ENCODE measurements at regions not wholly inside any gene's neighbourhood (a gene's known extent, or its start where the extent isn't known, plus 50 kb on each side); places are given as distances from the start of the nearest gene placed in this dataset.

DNA sequence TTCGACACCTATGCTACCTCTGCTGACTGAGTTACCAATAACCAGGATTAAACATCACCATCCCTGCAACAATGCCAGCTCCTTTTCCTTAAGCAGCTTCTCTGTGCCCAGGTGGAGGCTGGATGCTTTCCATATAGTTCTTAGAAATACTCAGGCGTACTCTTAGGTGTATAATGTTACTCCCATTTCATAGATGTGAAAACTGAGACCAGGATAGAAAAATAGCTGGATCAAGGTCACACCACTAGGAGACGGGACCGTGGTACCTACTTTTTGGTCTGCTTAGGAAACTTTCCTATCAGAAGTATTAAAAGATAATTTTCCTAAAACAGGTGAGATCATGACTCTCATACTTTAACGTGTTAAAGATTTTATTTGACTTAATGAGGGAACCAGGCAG is 141.7 kb upstream of the RPL38 start:
- DNase-seq (ENCODE audit: low read depth) = no peak
- H3K4me1 ChIP-seq (ENCODE audit: control insufficient read depth, insufficient read depth, low read length) = no peaks in the 10 kb centered on the region
- peaks cover 49% of the 10 kb centered on the region for H3K27me3 ChIP-seq (replicated peaks; ENCODE audit: control insufficient read depth, insufficient read depth, low read length)
- no peak overlapping the region for H3K4me3 ChIP-seq (ENCODE audit: low read length)
- H3K9me3 ChIP-seq (ENCODE audit: control insufficient read depth, low read length) = peaks cover 5% of the 10 kb centered on the region
- H3K36me3 ChIP-seq (ENCODE audit: control insufficient read depth, insufficient read depth, low read length, severe bottlenecking) = no peaks in the 10 kb centered on the region
- H3K9ac ChIP-seq (ENCODE audit: low read length) = no peak overlapping the region

- no peak overlapping the region for H3K9ac ChIP-seq (ENCODE audit: low read length)
- DNase-seq (ENCODE audit: low read depth) = no peak
- peaks cover 48% of the 10 kb centered on the region for H3K27me3 ChIP-seq (replicated peaks; ENCODE audit: control insufficient read depth, insufficient read depth, low read length)
- H3K36me3 ChIP-seq (ENCODE audit: control insufficient read depth, insufficient read depth, low read length, severe bottlenecking) = no peaks in the 10 kb centered on the region
- H3K9me3 ChIP-seq (ENCODE audit: control insufficient read depth, low read length) = peaks cover under 1% of the 10 kb centered on the region
- no peak overlapping the region for H3K4me3 ChIP-seq (ENCODE audit: low read length)
- no peaks in the 10 kb centered on the region for H3K4me1 ChIP-seq (ENCODE audit: control insufficient read depth, insufficient read depth, low read length)
Measured at GRCh38 chr17:74062234-74062633, 141.2 kb upstream of the RPL38 start.

DNA sequence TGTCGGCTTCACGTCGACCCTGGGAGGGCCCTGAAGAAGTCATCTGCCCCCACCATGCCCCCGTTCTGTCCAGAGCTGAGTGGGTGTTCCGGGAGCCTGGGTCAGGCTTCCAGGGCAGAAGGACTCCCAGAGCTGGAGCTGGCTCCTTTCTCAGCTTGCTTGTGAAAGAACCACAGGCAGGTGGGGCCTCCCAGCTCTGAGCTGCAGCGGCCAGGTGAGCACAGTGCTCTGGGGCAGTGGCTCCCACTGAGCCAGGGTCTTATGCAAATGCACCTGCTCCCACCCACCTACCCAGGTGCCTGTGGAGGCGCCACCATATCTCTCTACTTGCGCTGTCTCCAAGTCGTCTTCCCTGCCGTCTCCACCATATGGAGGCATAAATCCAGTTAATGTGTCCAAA is 140.0 kb upstream of the RPL38 start:
- no peak overlapping the region for H3K4me3 ChIP-seq (ENCODE audit: low read length)
- H3K4me1 ChIP-seq (ENCODE audit: control insufficient read depth, insufficient read depth, low read length) = no peaks in the 10 kb centered on the region
- H3K27me3 ChIP-seq (replicated peaks; ENCODE audit: control insufficient read depth, insufficient read depth, low read length) = peaks cover 41% of the 10 kb centered on the region
- no peaks in the 10 kb centered on the region for H3K9me3 ChIP-seq (ENCODE audit: control insufficient read depth, low read length)
- no peaks in the 10 kb centered on the region for H3K36me3 ChIP-seq (ENCODE audit: control insufficient read depth, insufficient read depth, low read length, severe bottlenecking)
- DNase-seq (ENCODE audit: low read depth) = no peak
- no peak overlapping the region for H3K9ac ChIP-seq (ENCODE audit: low read length)

GRCh38 chr17:74070374-74070773 is 133.1 kb upstream of the RPL38 start:
- no peak for DNase-seq (ENCODE audit: low read depth)
- Histone ChIP-seq H3K27me3 (replicated peaks; ENCODE audit: control insufficient read depth, insufficient read depth, low read length) (peaks cover 9% of the 10 kb centered on the region), H3K36me3 (ENCODE audit: control insufficient read depth, insufficient read depth, low read length, severe bottlenecking) (no peaks in the 10 kb centered on the region), H3K9me3 (ENCODE audit: control insufficient read depth, low read length) (peaks cover 26% of the 10 kb centered on the region), H3K9ac (ENCODE audit: low read length) (no peak overlapping the region), H3K4me3 (ENCODE audit: low read length) (no peak overlapping the region), H3K4me1 (ENCODE audit: control insufficient read depth, insufficient read depth, low read length) (no peaks in the 10 kb centered on the region)

GRCh38 chr17:74070998-74071679 is 132.3 kb upstream of the RPL38 start:
- Histone ChIP-seq H3K4me1 (ENCODE audit: control insufficient read depth, insufficient read depth, low read length) (no peaks in the 10 kb centered on the region), H3K9me3 (ENCODE audit: control insufficient read depth, low read length) (peaks cover 33% of the 10 kb centered on the region), H3K4me3 (ENCODE audit: low read length) (no peak overlapping the region), H3K27me3 (replicated peaks; ENCODE audit: control insufficient read depth, insufficient read depth, low read length) (peaks cover 5% of the 10 kb centered on the region), H3K36me3 (ENCODE audit: control insufficient read depth, insufficient read depth, low read length, severe bottlenecking) (no peaks in the 10 kb centered on the region), H3K9ac (ENCODE audit: low read length) (no peak overlapping the region)
- DNase-seq (ENCODE audit: low read depth) = no peak

GRCh38 chr17:74072340-74072739 is 131.1 kb upstream of the RPL38 start:
- Histone ChIP-seq H3K4me3 (ENCODE audit: low read length) (no peak overlapping the region), H3K4me1 (ENCODE audit: control insufficient read depth, insufficient read depth, low read length) (no peaks in the 10 kb centered on the region), H3K9me3 (ENCODE audit: control insufficient read depth, low read length) (peaks cover 33% of the 10 kb centered on the region), H3K9ac (ENCODE audit: low read length) (no peak overlapping the region), H3K27me3 (replicated peaks; ENCODE audit: control insufficient read depth, insufficient read depth, low read length) (no peaks in the 10 kb centered on the region), H3K36me3 (ENCODE audit: control insufficient read depth, insufficient read depth, low read length, severe bottlenecking) (no peaks in the 10 kb centered on the region)
- DNase-seq (ENCODE audit: low read depth) = no peak

- no peak overlapping the region for H3K4me3 ChIP-seq (ENCODE audit: low read length)
- H3K36me3 ChIP-seq (ENCODE audit: control insufficient read depth, insufficient read depth, low read length, severe bottlenecking) = no peaks in the 10 kb centered on the region
- DNase-seq (ENCODE audit: low read depth) = no peak
- no peak overlapping the region for H3K9ac ChIP-seq (ENCODE audit: low read length)
- peaks cover 26% of the 10 kb centered on the region for H3K9me3 ChIP-seq (ENCODE audit: control insufficient read depth, low read length)
- no peaks in the 10 kb centered on the region for H3K4me1 ChIP-seq (ENCODE audit: control insufficient read depth, insufficient read depth, low read length)
- H3K27me3 ChIP-seq (replicated peaks; ENCODE audit: control insufficient read depth, insufficient read depth, low read length) = peaks cover 13% of the 10 kb centered on the region
Measured at GRCh38 chr17:74076446-74076845, 127.0 kb upstream of the RPL38 start.

DNA sequence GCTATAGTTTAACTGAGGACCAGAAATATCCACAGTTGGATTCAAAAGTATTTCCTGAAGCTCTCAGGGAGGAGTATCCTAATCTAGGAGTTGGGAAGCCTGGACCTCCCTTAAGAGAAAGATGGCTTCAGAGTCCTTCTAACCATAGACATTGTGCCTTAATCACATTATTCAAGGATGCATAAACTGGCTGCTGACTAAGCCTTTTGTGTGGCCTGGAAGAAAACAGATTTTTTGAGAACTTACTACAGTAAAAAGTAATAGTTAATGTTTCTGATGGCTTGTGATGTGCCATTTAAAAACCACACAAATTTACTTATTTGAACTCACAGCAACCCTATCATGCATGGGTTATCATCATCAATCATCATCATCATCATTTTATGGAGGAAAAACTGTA is 126.2 kb upstream of the RPL38 start:
- Histone ChIP-seq H3K9me3 (ENCODE audit: control insufficient read depth, low read length) (peaks cover 26% of the 10 kb centered on the region), H3K4me1 (ENCODE audit: control insufficient read depth, insufficient read depth, low read length) (no peaks in the 10 kb centered on the region), H3K27me3 (replicated peaks; ENCODE audit: control insufficient read depth, insufficient read depth, low read length) (peaks cover 13% of the 10 kb centered on the region), H3K4me3 (ENCODE audit: low read length) (no peak overlapping the region), H3K9ac (ENCODE audit: low read length) (no peak overlapping the region), H3K36me3 (ENCODE audit: control insufficient read depth, insufficient read depth, low read length, severe bottlenecking) (no peaks in the 10 kb centered on the region)
- DNase-seq (ENCODE audit: low read depth) = no peak

GRCh38 chr17:74078363-74078941 is 125.0 kb upstream of the RPL38 start:
- peaks cover 15% of the 10 kb centered on the region for H3K27me3 ChIP-seq (replicated peaks; ENCODE audit: control insufficient read depth, insufficient read depth, low read length)
- H3K4me3 ChIP-seq (ENCODE audit: low read length) = no peak overlapping the region
- H3K9ac ChIP-seq (ENCODE audit: low read length) = no peak overlapping the region
- no peak for DNase-seq (ENCODE audit: low read depth)
- H3K9me3 ChIP-seq (ENCODE audit: control insufficient read depth, low read length) = peaks cover 20% of the 10 kb centered on the region
- H3K4me1 ChIP-seq (ENCODE audit: control insufficient read depth, insufficient read depth, low read length) = no peaks in the 10 kb centered on the region
- no peaks in the 10 kb centered on the region for H3K36me3 ChIP-seq (ENCODE audit: control insufficient read depth, insufficient read depth, low read length, severe bottlenecking)

DNA sequence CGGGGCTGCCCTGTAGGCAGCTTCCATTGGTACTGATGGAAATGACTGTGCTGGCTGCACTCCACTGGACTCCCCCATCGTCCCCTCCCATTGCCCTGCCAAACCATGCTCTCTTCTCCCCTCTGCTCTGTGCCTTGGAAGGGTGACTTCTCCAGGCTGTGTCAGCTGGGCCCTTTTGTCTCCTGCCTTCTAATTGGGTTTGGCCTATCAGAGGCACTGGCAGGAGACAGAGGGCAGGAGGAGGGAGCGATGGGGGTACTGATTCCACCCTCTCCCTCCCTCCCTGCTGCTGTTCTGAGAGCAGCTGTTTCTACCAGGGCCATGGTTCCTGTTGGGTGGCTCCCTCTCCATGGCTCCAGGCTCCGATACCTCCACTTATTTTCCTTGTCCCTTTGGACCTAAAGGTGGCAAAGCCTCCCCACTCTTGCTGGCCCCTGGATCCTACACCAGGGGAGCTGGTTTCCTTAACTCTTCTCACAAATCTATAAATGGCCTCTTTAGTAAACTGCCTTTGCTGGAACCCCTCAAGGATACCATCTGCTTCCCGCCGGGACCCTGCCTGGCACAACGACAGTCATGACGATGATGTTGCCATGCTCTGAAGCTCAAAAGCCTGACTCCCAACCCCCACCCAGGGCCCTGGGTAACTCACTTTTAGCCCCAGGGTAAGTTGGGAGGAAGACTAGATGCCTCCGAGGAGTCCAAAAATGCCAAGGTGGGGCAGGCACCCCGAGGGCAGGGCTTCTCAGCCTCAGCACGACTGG is 123.8 kb upstream of the RPL38 start:
- no peak for DNase-seq (ENCODE audit: low read depth)
- H3K4me3 ChIP-seq (ENCODE audit: low read length) = no peak overlapping the region
- no peaks in the 10 kb centered on the region for H3K36me3 ChIP-seq (ENCODE audit: control insufficient read depth, insufficient read depth, low read length, severe bottlenecking)
- peaks cover 8% of the 10 kb centered on the region for H3K9me3 ChIP-seq (ENCODE audit: control insufficient read depth, low read length)
- peaks cover 15% of the 10 kb centered on the region for H3K27me3 ChIP-seq (replicated peaks; ENCODE audit: control insufficient read depth, insufficient read depth, low read length)
- no peak overlapping the region for H3K9ac ChIP-seq (ENCODE audit: low read length)
- no peaks in the 10 kb centered on the region for H3K4me1 ChIP-seq (ENCODE audit: control insufficient read depth, insufficient read depth, low read length)

GRCh38 chr17:74080656-74081582 is 122.6 kb upstream of the RPL38 start:
- DNase-seq (ENCODE audit: low read depth) = no peak
- Histone ChIP-seq H3K4me3 (ENCODE audit: low read length) (no peak overlapping the region), H3K9me3 (ENCODE audit: control insufficient read depth, low read length) (peaks cover 12% of the 10 kb centered on the region), H3K9ac (ENCODE audit: low read length) (no peak overlapping the region), H3K4me1 (ENCODE audit: control insufficient read depth, insufficient read depth, low read length) (no peaks in the 10 kb centered on the region), H3K36me3 (ENCODE audit: control insufficient read depth, insufficient read depth, low read length, severe bottlenecking) (no peaks in the 10 kb centered on the region), H3K27me3 (replicated peaks; ENCODE audit: control insufficient read depth, insufficient read depth, low read length) (peaks cover 15% of the 10 kb centered on the region)

All from adipocyte (in vitro differentiated cells).